H9 (cell line): ENCODE measurements at regions not wholly inside any gene's neighbourhood (a gene's known extent, or its start where the extent isn't known, plus 50 kb on each side); places are given as distances from the start of the nearest gene placed in this dataset.

ENCODE experiments used
- DNase-seq: peaks from one replicate; pipeline ENCODE4 v3.0.0-alpha.2; 2017
- H2AFZ ChIP-seq: one replicate; pipeline ENCODE4 v1.6.1; 2013; ENCODE audit warnings: mild to moderate bottlenecking, low read length, control low read depth, moderate library complexity
- H2AK5ac ChIP-seq: 2 replicates; pipeline ENCODE4 v1.6.1; 2013; ENCODE audit warnings: low read length, control low read depth, mixed read lengths; ENCODE audit not compliant: insufficient read length
- H2BK120ac ChIP-seq: one replicate; pipeline ENCODE4 v1.6.1; 2013; ENCODE audit warnings: low read depth, mild to moderate bottlenecking, low read length, control low read depth, inconsistent platforms; ENCODE audit not compliant: poor library complexity, severe bottlenecking
- H2BK12ac ChIP-seq: 2 replicates; pipeline ENCODE4 v1.6.1; 2013; ENCODE audit warnings: low read length, control low read depth, mixed read lengths, low read depth; ENCODE audit not compliant: insufficient read length
- H2BK15ac ChIP-seq: 2 replicates; pipeline ENCODE4 v1.6.1; 2013; ENCODE audit warnings: low read depth, low read length, control low read depth
- H2BK20ac ChIP-seq: one replicate; pipeline ENCODE4 v1.6.1; 2013; ENCODE audit warnings: low read depth, mild to moderate bottlenecking, low read length, control low read depth, inconsistent platforms; ENCODE audit not compliant: poor library complexity, severe bottlenecking
- H2BK5ac ChIP-seq: 2 replicates; pipeline ENCODE4 v1.6.1; 2013; ENCODE audit warnings: low read length, control low read depth, mixed read lengths; ENCODE audit not compliant: insufficient read length
- H3K14ac ChIP-seq: 2 replicates; pipeline ENCODE4 v1.6.1; 2013; ENCODE audit warnings: low read length, control low read depth; ENCODE audit not compliant: insufficient read depth
- H3K18ac ChIP-seq: 2 replicates; pipeline ENCODE4 v1.6.1; 2013; ENCODE audit warnings: low read depth, mild to moderate bottlenecking, mixed read lengths, low read length, control low read depth; ENCODE audit not compliant: insufficient read length
- H3K23ac ChIP-seq: 2 replicates; pipeline ENCODE4 v1.6.1; 2013; ENCODE audit warnings: low read length, control low read depth, mixed read lengths, low read depth; ENCODE audit not compliant: insufficient read length
- H3K23me2 ChIP-seq: 2 replicates; pipeline ENCODE4 v1.6.1; 2013; ENCODE audit warnings: low read depth, mild to moderate bottlenecking, mixed read lengths, low read length, control low read depth; ENCODE audit not compliant: insufficient read length, poor library complexity, severe bottlenecking
- H3K27ac ChIP-seq: 2 replicates; pipeline ENCODE4 v1.5.1; 2013; ENCODE audit warnings: low read length, control low read depth, mixed read lengths, low read depth; ENCODE audit not compliant: insufficient read length
- H3K27me3 ChIP-seq: 2 replicates; pipeline ENCODE4 v1.6.1; 2013; ENCODE audit warnings: low read length, control low read depth, inconsistent platforms; ENCODE audit not compliant: insufficient read depth
- H3K4ac ChIP-seq: 2 replicates; pipeline ENCODE4 v1.6.1; 2013; ENCODE audit warnings: low read depth, mild to moderate bottlenecking, control low read depth, inconsistent platforms, low read length, moderate library complexity
- H3K4me1 ChIP-seq: 2 replicates; pipeline ENCODE4 v1.6.1; 2013; ENCODE audit warnings: low read length, control low read depth, inconsistent platforms; ENCODE audit not compliant: insufficient read depth
- H3K4me2 ChIP-seq: 2 replicates; pipeline ENCODE4 v1.6.1; 2013; ENCODE audit warnings: low read length, control low read depth, mixed read lengths; ENCODE audit not compliant: insufficient read length, insufficient read depth
- H3K56ac ChIP-seq: 2 replicates; pipeline ENCODE4 v1.6.1; 2013; ENCODE audit warnings: low read depth, mild to moderate bottlenecking, mixed read lengths, low read length, control low read depth; ENCODE audit not compliant: insufficient read length
- H3K79me1 ChIP-seq: 2 replicates; pipeline ENCODE4 v1.6.1; 2013; ENCODE audit warnings: low read depth, mild to moderate bottlenecking, moderate library complexity, low read length, control low read depth, inconsistent platforms; ENCODE audit not compliant: insufficient read depth, poor library complexity, severe bottlenecking
- H3K79me2 ChIP-seq: 2 replicates; pipeline ENCODE4 v1.6.1; 2013; ENCODE audit warnings: low read length, control low read depth, inconsistent platforms; ENCODE audit not compliant: insufficient read depth
- H3K9ac ChIP-seq: 2 replicates; pipeline ENCODE4 v1.6.1; 2013; ENCODE audit warnings: low read length, control low read depth, mixed read lengths; ENCODE audit not compliant: insufficient read length; ENCODE audit errors: extremely low read depth
- H3K9me3 ChIP-seq: one replicate; pipeline ENCODE4 v1.6.1; 2013; ENCODE audit warnings: low read depth, low read length, inconsistent platforms; ENCODE audit not compliant: control insufficient read depth
- H3T11ph ChIP-seq: one replicate; pipeline ENCODE4 v1.6.1; 2013; ENCODE audit warnings: mild to moderate bottlenecking, low read length, control low read depth, inconsistent platforms
- H4K20me1 ChIP-seq: one replicate; pipeline ENCODE4 v1.6.1; 2013; ENCODE audit not compliant: control insufficient read depth, insufficient read length, insufficient read depth
- H4K5ac ChIP-seq: 2 replicates; pipeline ENCODE4 v1.6.1; 2013; ENCODE audit warnings: low read depth, mild to moderate bottlenecking, mixed read lengths, low read length, control low read depth; ENCODE audit not compliant: insufficient read length
- H4K8ac ChIP-seq: replicated peaks from 2 replicates; pipeline ENCODE4 v1.6.1; 2013; ENCODE audit warnings: low read length, control low read depth, mixed read lengths, low read depth; ENCODE audit not compliant: insufficient read length
- H4K91ac ChIP-seq: 2 replicates; pipeline ENCODE4 v1.6.1; 2013; ENCODE audit warnings: low read depth, mild to moderate bottlenecking, moderate library complexity, mixed read lengths, low read length, control low read depth; ENCODE audit not compliant: insufficient read length
- H3K27ac Mint-ChIP-seq, 3 experiments: 2 replicates in 2 of 3; 3 replicates in 1 of 3; pipeline ENCODE4 v1.8.0; 2020 to 2021; ENCODE audit warnings: mixed read lengths in 3 of 3, mild to moderate bottlenecking in 1 of 3, moderate library complexity in 1 of 3
- H3K27me3 Mint-ChIP-seq: 2 replicates; pipeline ENCODE4 v1.8.0; 2021; ENCODE audit warnings: low read depth, mild to moderate bottlenecking, moderate library complexity, mixed read lengths
- H3K36me3 Mint-ChIP-seq, 3 experiments: 2 replicates in 2 of 3; 3 replicates in 1 of 3; pipeline ENCODE4 v1.8.0; 2020 to 2021; ENCODE audit warnings: low read depth in 3 of 3, mixed read lengths in 3 of 3; ENCODE audit not compliant: insufficient read depth in 1 of 3
- H3K4me1 Mint-ChIP-seq, 2 experiments: 2 replicates each; pipeline ENCODE4 v1.8.0; 2020; ENCODE audit warnings: mixed read lengths in 2 of 2
- H3K4me3 Mint-ChIP-seq, 2 experiments: 2 replicates in 1 of 2; 3 replicates in 1 of 2; pipeline ENCODE4 v1.8.0; 2020 to 2021; ENCODE audit warnings: mild to moderate bottlenecking in 2 of 2, mixed read lengths in 2 of 2, moderate library complexity in 1 of 2
- H3K9me3 Mint-ChIP-seq, 2 experiments: 2 replicates in 1 of 2; 3 replicates in 1 of 2; pipeline ENCODE4 v1.8.0; 2020; ENCODE audit warnings: mild to moderate bottlenecking in 2 of 2, mixed read lengths in 2 of 2, moderate library complexity in 1 of 2
- WGBS: extraction: QIAGEN DNeasy Blood & Tissue Kit; methylation state at CpG from one replicate; pipeline ENCODE4 v1.1.7; 2013; ENCODE audit warnings: missing lambda C conversion rate, low lambda C conversion rate, mixed read lengths; ENCODE audit not compliant: insufficient read length; ENCODE audit errors: extremely low coverage; 5-methylcytosine and 5-hydroxymethylcytosine counted together
- TF ChIP-seq, protein P1 (sequence below): fragments of 200-600 bp; sonication (generic); conservative IDR thresholded peaks from 3 replicates; pipeline ENCODE4 v1.8.0; 2021; ENCODE audit warnings: antibody characterized with exemption, mild to moderate bottlenecking

- no peaks in the 10 kb centered on the region for H3K79me1 ChIP-seq
- Mint-ChIP-seq H3K27ac (no peak overlapping the region), H3K36me3 (no peaks in the 10 kb centered on the region), H3K4me3 (no peak overlapping the region), H3K4me1 (peaks cover 7 to 8% of the 10 kb centered on the region in 2 experiments), H3K9me3 (no peaks in the 10 kb centered on the region; a peak in 2 of 5 replicates), H3K27me3 (peaks cover 2% of the 10 kb centered on the region; the same call in 1 of the 2 replicates)
- H3K4ac ChIP-seq: no peak overlapping the region
- no peaks in the 10 kb centered on the region for H3K23me2 ChIP-seq
- H2AK5ac ChIP-seq: no peak overlapping the region
- no peaks in the 10 kb centered on the region for H3K27me3 ChIP-seq
- H3K27ac ChIP-seq: no peak overlapping the region
- WGBS: no CpG with 5 or more reads among the region's 4 CpGs
- H3K56ac ChIP-seq: no peak overlapping the region
- H3K79me2 ChIP-seq: no peaks in the 10 kb centered on the region
- no peaks in the 10 kb centered on the region for H3K9me3 ChIP-seq
- H4K91ac ChIP-seq: no peak overlapping the region
- DNase-seq: no peak
- H3K4me2 ChIP-seq: no peak overlapping the region
- no peak overlapping the region for H4K8ac ChIP-seq
- H2BK5ac ChIP-seq: no peak overlapping the region
- no peak overlapping the region for H2BK15ac ChIP-seq
- no peak overlapping the region for H3K18ac ChIP-seq
- no peak overlapping the region for H3K9ac ChIP-seq
- H3K14ac ChIP-seq: no peak overlapping the region
- H4K5ac ChIP-seq: no peak overlapping the region
- TF ChIP-seq, protein P1, sequence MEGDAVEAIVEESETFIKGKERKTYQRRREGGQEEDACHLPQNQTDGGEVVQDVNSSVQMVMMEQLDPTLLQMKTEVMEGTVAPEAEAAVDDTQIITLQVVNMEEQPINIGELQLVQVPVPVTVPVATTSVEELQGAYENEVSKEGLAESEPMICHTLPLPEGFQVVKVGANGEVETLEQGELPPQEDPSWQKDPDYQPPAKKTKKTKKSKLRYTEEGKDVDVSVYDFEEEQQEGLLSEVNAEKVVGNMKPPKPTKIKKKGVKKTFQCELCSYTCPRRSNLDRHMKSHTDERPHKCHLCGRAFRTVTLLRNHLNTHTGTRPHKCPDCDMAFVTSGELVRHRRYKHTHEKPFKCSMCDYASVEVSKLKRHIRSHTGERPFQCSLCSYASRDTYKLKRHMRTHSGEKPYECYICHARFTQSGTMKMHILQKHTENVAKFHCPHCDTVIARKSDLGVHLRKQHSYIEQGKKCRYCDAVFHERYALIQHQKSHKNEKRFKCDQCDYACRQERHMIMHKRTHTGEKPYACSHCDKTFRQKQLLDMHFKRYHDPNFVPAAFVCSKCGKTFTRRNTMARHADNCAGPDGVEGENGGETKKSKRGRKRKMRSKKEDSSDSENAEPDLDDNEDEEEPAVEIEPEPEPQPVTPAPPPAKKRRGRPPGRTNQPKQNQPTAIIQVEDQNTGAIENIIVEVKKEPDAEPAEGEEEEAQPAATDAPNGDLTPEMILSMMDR: no peak
- H4K20me1 ChIP-seq: no peaks in the 10 kb centered on the region
- H2BK12ac ChIP-seq: no peak overlapping the region
- H2BK120ac ChIP-seq: no peak overlapping the region
- no peak overlapping the region for H3K23ac ChIP-seq
- H2AFZ ChIP-seq: no peak overlapping the region
- H3T11ph ChIP-seq: no peak overlapping the region
- H3K4me1 ChIP-seq: no peaks in the 10 kb centered on the region
- no peak overlapping the region for H2BK20ac ChIP-seq
Observed at GRCh38 chr2:126413079-126413478, 242.9 kb upstream of the GYPC start.
